ENCODE measurements at regions not wholly inside any gene's neighbourhood (a gene's known extent, or its start where the extent isn't known, plus 50 kb on each side); places are given as distances from the start of the nearest gene placed in this dataset.
A peak's percentile ranks its signal among the peaks of the same experiment; 100 is the strongest.

DNA sequence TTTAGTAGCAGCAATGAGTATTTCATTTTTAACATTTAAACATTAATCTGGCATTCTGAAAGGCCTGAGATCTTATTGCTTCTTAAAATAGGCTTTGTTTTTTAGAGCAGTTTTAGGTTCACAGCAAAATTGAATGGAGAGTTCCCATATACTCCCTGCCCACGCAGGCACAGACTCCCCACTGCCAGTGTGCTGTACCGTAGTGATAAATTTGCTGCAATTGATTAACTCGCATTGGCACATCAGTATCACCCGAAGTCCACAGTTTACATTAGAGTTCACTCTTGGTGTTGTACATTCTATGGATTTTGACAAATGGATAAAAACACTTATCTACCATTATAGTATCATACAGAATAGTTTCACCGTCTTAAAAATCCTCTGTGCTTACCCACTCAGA, 71.8 kb upstream of the ERRFI1 start:
- DNase-seq (ENCODE audit: low read depth) = no peak
- no peak overlapping the region for H3K4me3 ChIP-seq (ENCODE audit: low read length)
- TF ChIP-seq, protein P1, sequence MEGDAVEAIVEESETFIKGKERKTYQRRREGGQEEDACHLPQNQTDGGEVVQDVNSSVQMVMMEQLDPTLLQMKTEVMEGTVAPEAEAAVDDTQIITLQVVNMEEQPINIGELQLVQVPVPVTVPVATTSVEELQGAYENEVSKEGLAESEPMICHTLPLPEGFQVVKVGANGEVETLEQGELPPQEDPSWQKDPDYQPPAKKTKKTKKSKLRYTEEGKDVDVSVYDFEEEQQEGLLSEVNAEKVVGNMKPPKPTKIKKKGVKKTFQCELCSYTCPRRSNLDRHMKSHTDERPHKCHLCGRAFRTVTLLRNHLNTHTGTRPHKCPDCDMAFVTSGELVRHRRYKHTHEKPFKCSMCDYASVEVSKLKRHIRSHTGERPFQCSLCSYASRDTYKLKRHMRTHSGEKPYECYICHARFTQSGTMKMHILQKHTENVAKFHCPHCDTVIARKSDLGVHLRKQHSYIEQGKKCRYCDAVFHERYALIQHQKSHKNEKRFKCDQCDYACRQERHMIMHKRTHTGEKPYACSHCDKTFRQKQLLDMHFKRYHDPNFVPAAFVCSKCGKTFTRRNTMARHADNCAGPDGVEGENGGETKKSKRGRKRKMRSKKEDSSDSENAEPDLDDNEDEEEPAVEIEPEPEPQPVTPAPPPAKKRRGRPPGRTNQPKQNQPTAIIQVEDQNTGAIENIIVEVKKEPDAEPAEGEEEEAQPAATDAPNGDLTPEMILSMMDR (conservative IDR thresholded peaks at IDR 0.05; ENCODE audit: low read length) = no peak

- peak; percentile 83 for DNase-seq (ENCODE audit: low read depth)
- no peak overlapping the region for H3K4me3 ChIP-seq (ENCODE audit: low read length)
- TF ChIP-seq, protein P1 (conservative IDR thresholded peaks at IDR 0.05; ENCODE audit: low read length) = no peak
These were observed 71.1 kb upstream of the ERRFI1 start for GRCh38 chr1:8097077-8097799.

- no peak overlapping the region for H3K4me3 ChIP-seq (ENCODE audit: low read length)
- DNase-seq (ENCODE audit: low read depth) = peak; percentile 90
- TF ChIP-seq, protein P1 (conservative IDR thresholded peaks at IDR 0.05; ENCODE audit: low read length) = no peak
These were observed 70.2 kb upstream of the ERRFI1 start for GRCh38 chr1:8096105-8097011.

GRCh38 chr1:8095584-8095983, 69.5 kb upstream of the ERRFI1 start:
- no peak overlapping the region for H3K4me3 ChIP-seq (ENCODE audit: low read length)
- no peak for DNase-seq (ENCODE audit: low read depth)
- TF ChIP-seq, protein P1 (conservative IDR thresholded peaks at IDR 0.05; ENCODE audit: low read length) = no peak

- H3K4me3 ChIP-seq (ENCODE audit: low read length) = no peak overlapping the region
- TF ChIP-seq, protein P1 (conservative IDR thresholded peaks at IDR 0.05; ENCODE audit: low read length) = no peak
- peak; percentile 46 for DNase-seq (ENCODE audit: low read depth)
These were observed 68.6 kb upstream of the ERRFI1 start for GRCh38 chr1:8094481-8095241.

DNA sequence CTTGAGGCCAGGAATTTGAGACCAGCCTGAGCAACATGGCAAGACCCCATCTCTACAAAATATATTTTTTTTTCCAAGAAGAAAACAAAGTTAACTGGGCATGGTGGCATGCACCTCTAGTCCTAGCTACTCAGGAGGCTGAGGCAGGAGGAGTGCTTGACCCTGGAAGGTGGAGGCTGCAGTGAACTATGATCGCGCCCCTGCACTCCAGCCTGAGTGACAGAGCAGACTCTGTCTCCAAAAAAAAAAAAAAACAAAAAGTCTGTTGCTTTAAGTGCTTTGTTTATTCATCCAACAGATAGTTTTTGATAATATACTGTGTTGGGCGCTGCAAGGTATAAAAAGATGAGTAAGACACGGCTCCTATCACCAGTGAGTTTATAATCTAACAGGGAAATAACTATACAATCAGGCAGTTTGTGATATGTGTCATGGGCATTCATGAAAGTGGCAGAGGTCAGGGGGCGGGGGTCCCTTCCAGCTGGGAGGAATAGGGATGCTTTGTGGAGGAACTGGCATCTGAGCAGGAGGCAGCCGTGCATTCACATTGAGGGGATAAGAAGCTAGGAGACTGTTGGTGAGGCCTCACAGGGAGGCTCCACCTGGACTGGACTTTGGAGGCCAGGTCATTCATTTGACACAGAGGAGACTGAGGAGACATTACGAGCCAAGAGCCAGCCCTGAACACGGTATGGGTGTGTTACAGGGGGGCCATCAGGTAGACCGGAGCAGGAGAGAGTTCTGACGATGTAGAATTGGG, 67.3 kb upstream of the ERRFI1 start:
- no peak overlapping the region for H3K4me3 ChIP-seq (ENCODE audit: low read length)
- DNase-seq (ENCODE audit: low read depth) = no peak
- TF ChIP-seq, protein P1 (conservative IDR thresholded peaks at IDR 0.05; ENCODE audit: low read length) = no peak

All from AG10803 (cell line).